ENCODE measurements at regions not wholly inside any gene's neighbourhood (a gene's known extent, or its start where the extent isn't known, plus 50 kb on each side); places are given as distances from the start of the nearest gene placed in this dataset.

GRCh38 chr22:48808038-48808960, 1019.4 kb downstream of the BRD1 start:
- no peak for DNase-seq (ENCODE audit: low spot score)

GRCh38 chr22:48807155-48807554, 1020.5 kb downstream of the BRD1 start:
- no peak for DNase-seq (ENCODE audit: low spot score)

- DNase-seq (ENCODE audit: low spot score) = no peak
These were observed 1021.4 kb downstream of the BRD1 start for GRCh38 chr22:48806227-48806781.

GRCh38 chr22:48805516-48805915, 1022.2 kb downstream of the BRD1 start:
- DNase-seq (ENCODE audit: low spot score) = no peak

GRCh38 chr22:48804811-48805301, 1022.8 kb downstream of the BRD1 start:
- DNase-seq (ENCODE audit: low spot score) = no peak

GRCh38 chr22:48803948-48804810, 1023.5 kb downstream of the BRD1 start:
- no peak for DNase-seq (ENCODE audit: low spot score)

GRCh38 chr22:48803171-48803947, 1024.3 kb downstream of the BRD1 start:
- DNase-seq (ENCODE audit: low spot score) = no peak

- DNase-seq (ENCODE audit: low spot score) = no peak
These were observed 1025.1 kb downstream of the BRD1 start for GRCh38 chr22:48802576-48802975.

- no peak for DNase-seq (ENCODE audit: low spot score)
These were observed 1026.6 kb downstream of the BRD1 start for GRCh38 chr22:48800886-48801607.

GRCh38 chr22:48800036-48800885, 1027.4 kb downstream of the BRD1 start:
- DNase-seq (ENCODE audit: low spot score) = no peak

- DNase-seq (ENCODE audit: low spot score) = no peak
These were observed 1028.3 kb downstream of the BRD1 start for GRCh38 chr22:48799227-48799970.

GRCh38 chr22:48798281-48799226, 1029.1 kb downstream of the BRD1 start:
- no peak for DNase-seq (ENCODE audit: low spot score)

GRCh38 chr22:48797731-48798130, 1029.9 kb downstream of the BRD1 start:
- no peak for DNase-seq (ENCODE audit: low spot score)

- DNase-seq (ENCODE audit: low spot score) = no peak
These were observed 1031.2 kb downstream of the BRD1 start for GRCh38 chr22:48796310-48797015.

- DNase-seq (ENCODE audit: low spot score) = no peak
These were observed 1032.0 kb downstream of the BRD1 start for GRCh38 chr22:48795664-48796063.

GRCh38 chr22:48794906-48795305, 1032.8 kb downstream of the BRD1 start:
- DNase-seq (ENCODE audit: low spot score) = no peak

GRCh38 chr22:48793949-48794348, 1033.7 kb downstream of the BRD1 start:
- no peak for DNase-seq (ENCODE audit: low spot score)

GRCh38 chr22:48786679-48786996, 1041.0 kb downstream of the BRD1 start:
- DNase-seq (ENCODE audit: low spot score) = no peak
